ENCODE measurements at regions not wholly inside any gene's neighbourhood (a gene's known extent, or its start where the extent isn't known, plus 50 kb on each side); places are given as distances from the start of the nearest gene placed in this dataset.

- intact Hi-C loops (cut with DNase I) = no loop called here
- DNase-seq (no peak), ATAC-seq (no peak)
- no peak overlapping the region for H3K27ac ChIP-seq
- no peak for TF ChIP-seq CTCF (IDR thresholded peaks at IDR 0.05)
- no peaks in the 10 kb centered on the region for H3K9me3 ChIP-seq
- no peaks in the 10 kb centered on the region for H3K36me3 ChIP-seq
- no peak overlapping the region for H3K4me3 ChIP-seq
- no peaks in the 10 kb centered on the region for H3K27me3 ChIP-seq
- no peaks in the 10 kb centered on the region for H3K4me1 ChIP-seq
Observed at GRCh38 chr6:9057937-9058336, 622.6 kb upstream of the SLC35B3 start.

- no peak for TF ChIP-seq CTCF (IDR thresholded peaks at IDR 0.05)
- Histone ChIP-seq H3K27me3 (no peaks in the 10 kb centered on the region), H3K9me3 (no peaks in the 10 kb centered on the region), H3K4me3 (no peak overlapping the region), H3K27ac (no peak overlapping the region), H3K4me1 (no peaks in the 10 kb centered on the region), H3K36me3 (no peaks in the 10 kb centered on the region)
- ATAC-seq (no peak), DNase-seq (no peak)
- intact Hi-C loops (cut with DNase I) = no loop called here
Observed at GRCh38 chr6:9056556-9056955, 621.2 kb upstream of the SLC35B3 start.

- H3K36me3 ChIP-seq = no peaks in the 10 kb centered on the region
- intact Hi-C loops (cut with DNase I) = no loop called here
- no peaks in the 10 kb centered on the region for H3K9me3 ChIP-seq
- H3K4me1 ChIP-seq = no peaks in the 10 kb centered on the region
- H3K27me3 ChIP-seq = no peaks in the 10 kb centered on the region
- H3K4me3 ChIP-seq = no peak overlapping the region
- DNase-seq (no peak), ATAC-seq (no peak)
- no peak for TF ChIP-seq CTCF (IDR thresholded peaks at IDR 0.05)
- H3K27ac ChIP-seq = no peak overlapping the region
Observed at GRCh38 chr6:9044426-9044825, 609.1 kb upstream of the SLC35B3 start.

DNA sequence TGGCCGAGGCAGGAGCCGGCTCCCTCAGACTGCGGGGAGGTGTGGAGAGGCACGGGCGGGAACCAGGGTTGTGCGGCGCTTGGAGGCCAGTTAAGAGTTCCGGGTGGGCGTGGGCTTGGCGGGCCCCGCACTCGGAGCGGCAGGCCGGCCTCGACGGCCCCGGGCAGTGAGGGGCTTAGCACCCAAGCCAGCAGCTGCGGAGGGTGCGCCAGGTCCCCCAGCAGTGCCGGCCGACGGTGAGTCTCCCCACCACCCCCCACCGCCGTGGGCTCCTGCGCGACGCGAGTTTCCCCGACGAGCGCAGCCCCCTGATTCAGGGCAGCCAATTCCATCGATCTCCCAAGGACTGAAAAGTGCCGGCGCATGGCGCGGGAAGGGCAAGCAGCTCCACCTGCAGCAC lies 605.4 kb upstream of the SLC35B3 start:
- TF ChIP-seq CTCF (IDR thresholded peaks at IDR 0.05) = no peak
- Histone ChIP-seq H3K9me3 (no peaks in the 10 kb centered on the region), H3K36me3 (no peaks in the 10 kb centered on the region), H3K4me3 (no peak overlapping the region), H3K4me1 (no peaks in the 10 kb centered on the region), H3K27me3 (no peaks in the 10 kb centered on the region), H3K27ac (no peak overlapping the region)
- DNase-seq = no peak
- ATAC-seq = no peak
- intact Hi-C loops (cut with DNase I) = no loop called here

- Histone ChIP-seq H3K27ac (no peak overlapping the region), H3K9me3 (no peaks in the 10 kb centered on the region), H3K4me3 (no peak overlapping the region), H3K27me3 (no peaks in the 10 kb centered on the region), H3K4me1 (no peaks in the 10 kb centered on the region), H3K36me3 (no peaks in the 10 kb centered on the region)
- intact Hi-C loops (cut with DNase I) = no loop called here
- DNase-seq = no peak
- no peak for ATAC-seq
- no peak for TF ChIP-seq CTCF (IDR thresholded peaks at IDR 0.05)
Observed at GRCh38 chr6:9039258-9039657, 603.9 kb upstream of the SLC35B3 start.

DNA sequence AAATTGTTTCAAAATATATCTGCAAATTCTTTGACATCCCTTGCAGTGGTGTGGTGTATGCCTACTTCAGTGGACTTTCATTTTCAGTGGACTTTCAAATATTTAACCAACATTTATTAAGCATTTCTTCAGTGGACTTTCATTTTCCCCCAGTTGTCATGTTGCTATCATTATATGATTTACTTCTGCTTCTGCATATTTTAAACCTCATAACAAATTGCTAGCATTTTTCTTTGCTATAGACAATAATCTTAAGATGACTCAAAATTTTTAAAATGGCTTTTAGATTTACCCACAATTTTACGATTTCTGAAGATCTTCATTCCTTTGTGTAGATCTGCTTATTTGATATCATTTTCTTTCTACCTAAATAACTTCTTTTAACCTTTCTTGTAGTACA lies 592.7 kb upstream of the SLC35B3 start:
- Histone ChIP-seq H3K27ac (no peak overlapping the region), H3K4me1 (no peaks in the 10 kb centered on the region), H3K36me3 (no peaks in the 10 kb centered on the region), H3K27me3 (no peaks in the 10 kb centered on the region), H3K4me3 (no peak overlapping the region), H3K9me3 (no peaks in the 10 kb centered on the region)
- ATAC-seq (no peak), DNase-seq (no peak)
- intact Hi-C loops (cut with DNase I) = no loop called here
- no peak for TF ChIP-seq CTCF (IDR thresholded peaks at IDR 0.05)

Data from upper lobe of right lung (tissue), 1 donor.